WTC11 (cell line): ENCODE measurements at regions not wholly inside any gene's neighbourhood (a gene's known extent, or its start where the extent isn't known, plus 50 kb on each side); places are given as distances from the start of the nearest gene placed in this dataset.

Source experiments
- ATAC-seq: fragments of 200-7000 bp; cut with Tn5 transposase; 2 replicates; pipeline ENCODE4 v1.10.0; 2021; ENCODE audit warnings: mild to moderate bottlenecking, moderate library complexity
- CTCF ChIA-PET: fragments of 300-600 bp; sonication (Branson Sonifier 250); formaldehyde crosslinking; loops from one replicate; lab custom pipeline; 2021; ENCODE audit warnings: antibody characterized with exemption; lab: Charles Lee
- POLR2A ChIA-PET: fragments of 350-600 bp; sonication (Branson Sonifier 250); formaldehyde crosslinking; loops from one replicate; lab custom pipeline; 2021; ENCODE audit warnings: antibody characterized with exemption; lab: Charles Lee
- DNase-seq: peaks from one replicate; pipeline ENCODE4 v3.0.0; 2021; ENCODE audit warnings: low spot score
- H3K27ac Mint-ChIP-seq: 2 replicates; pipeline ENCODE4 v1.8.0; 2021; ENCODE audit warnings: mixed read lengths
- H3K27me3 Mint-ChIP-seq: 2 replicates; pipeline ENCODE4 v1.8.0; 2021; ENCODE audit warnings: low read depth, mild to moderate bottlenecking, moderate library complexity, mixed read lengths
- H3K36me3 Mint-ChIP-seq: 2 replicates; pipeline ENCODE4 v1.8.0; 2021; ENCODE audit warnings: mixed read lengths
- H3K4me1 Mint-ChIP-seq: 2 replicates; pipeline ENCODE4 v1.8.0; 2022; ENCODE audit warnings: mixed read lengths
- H3K4me3 Mint-ChIP-seq: 2 replicates; pipeline ENCODE4 v1.8.0; 2021; ENCODE audit warnings: mild to moderate bottlenecking, moderate library complexity, mixed read lengths
- H3K9me3 Mint-ChIP-seq: 2 replicates; pipeline ENCODE4 v1.8.0; 2021; ENCODE audit warnings: mixed read lengths
- ELF4 ChIP-seq: sonication (generic); formaldehyde crosslinking; IDR thresholded peaks from 2 replicates; pipeline ENCODE4 v1.8.1; 2022; ENCODE audit warnings: low read depth, mild to moderate bottlenecking, moderate library complexity, missing genetic modification reagents
- ETV6 ChIP-seq: sonication (generic); formaldehyde crosslinking; IDR thresholded peaks from 2 replicates; pipeline ENCODE4 v1.8.1; 2022; ENCODE audit warnings: mild to moderate bottlenecking, missing genetic modification reagents
- FOXP1 ChIP-seq: sonication (generic); formaldehyde crosslinking; IDR thresholded peaks from 2 replicates; pipeline ENCODE4 v1.8.0; 2022; ENCODE audit warnings: missing genetic modification reagents, mild to moderate bottlenecking, moderate library complexity, borderline replicate concordance
- GRHL2 ChIP-seq: fragments of 250-450 bp; sonication (Bioruptor Pico); IDR thresholded peaks from 2 replicates; pipeline ENCODE4 v1.8.0; 2022; ENCODE audit warnings: mild to moderate bottlenecking, moderate library complexity; ENCODE audit not compliant: insufficient replicate concordance, severe bottlenecking
- IRF2 ChIP-seq: sonication (generic); formaldehyde crosslinking; IDR thresholded peaks from 2 replicates; pipeline ENCODE4 v1.8.0; 2022; ENCODE audit warnings: low read depth, missing genetic modification reagents, borderline replicate concordance
- OVOL2 ChIP-seq: fragments of 250-450 bp; sonication (Bioruptor Pico); IDR thresholded peaks from 2 replicates; pipeline ENCODE4 v1.9.0; 2021; ENCODE audit warnings: mild to moderate bottlenecking, borderline replicate concordance
- RELA ChIP-seq: sonication (generic); formaldehyde crosslinking; IDR thresholded peaks from 2 replicates; pipeline ENCODE4 v1.8.1; 2022; ENCODE audit warnings: missing genetic modification reagents, mild to moderate bottlenecking, borderline replicate concordance
- TEAD1 ChIP-seq: sonication (generic); formaldehyde crosslinking; IDR thresholded peaks from 2 replicates; pipeline ENCODE4 v1.8.0; 2022; ENCODE audit warnings: mild to moderate bottlenecking, missing genetic modification reagents
- ZNF219 ChIP-seq: sonication (generic); formaldehyde crosslinking; IDR thresholded peaks from 2 replicates; pipeline ENCODE4 v1.8.0; 2023; ENCODE audit warnings: missing genetic modification reagents, mild to moderate bottlenecking, borderline replicate concordance
- ZNF232 ChIP-seq: sonication (generic); formaldehyde crosslinking; IDR thresholded peaks from 2 replicates; pipeline ENCODE4 v1.8.0; 2022; ENCODE audit warnings: mild to moderate bottlenecking, missing genetic modification reagents
- ZNF317 ChIP-seq: sonication (generic); formaldehyde crosslinking; IDR thresholded peaks from 2 replicates; pipeline ENCODE4 v1.8.1; 2023; ENCODE audit warnings: low read depth, mild to moderate bottlenecking, moderate library complexity, missing genetic modification reagents, borderline replicate concordance
- TF ChIP-seq, protein P1 (sequence below): sonication (generic); formaldehyde crosslinking; IDR thresholded peaks from 2 replicates; pipeline ENCODE4 v1.8.0; 2022; ENCODE audit warnings: mild to moderate bottlenecking, missing genetic modification reagents
- TF ChIP-seq, protein P2 (sequence below): fragments of 250-450 bp; sonication (Bioruptor Pico); IDR thresholded peaks from 2 replicates; pipeline ENCODE4 v2.1.2; 2022; ENCODE audit warnings: mild to moderate bottlenecking, moderate library complexity
- TF ChIP-seq, protein P3 (sequence below): sonication (generic); formaldehyde crosslinking; IDR thresholded peaks from 2 replicates; pipeline ENCODE4 v1.8.0; 2023; ENCODE audit warnings: missing genetic modification reagents, mild to moderate bottlenecking, borderline replicate concordance
- TF ChIP-seq, protein P4 (sequence below): sonication (generic); formaldehyde crosslinking; IDR thresholded peaks from 2 replicates; pipeline ENCODE4 v1.8.0; 2022; ENCODE audit warnings: mild to moderate bottlenecking, missing genetic modification reagents
- TF ChIP-seq, protein P5 (sequence below): fragments of 200-600 bp; IDR thresholded peaks from 2 replicates; pipeline ENCODE4 v1.8.0; 2022; ENCODE audit warnings: antibody characterized with exemption
- TF ChIP-seq, protein P6 (sequence below): fragments of 250-450 bp; sonication (Bioruptor Pico); IDR thresholded peaks from 2 replicates; pipeline ENCODE4 v1.9.0; 2021; ENCODE audit warnings: mild to moderate bottlenecking, borderline replicate concordance
- TF ChIP-seq, protein P7 (sequence below): sonication (generic); formaldehyde crosslinking; conservative IDR thresholded peaks from 2 replicates; pipeline ENCODE4 v1.8.1; 2023; ENCODE audit warnings: mild to moderate bottlenecking, low read depth, missing genetic modification reagents, moderate library complexity

DNA sequence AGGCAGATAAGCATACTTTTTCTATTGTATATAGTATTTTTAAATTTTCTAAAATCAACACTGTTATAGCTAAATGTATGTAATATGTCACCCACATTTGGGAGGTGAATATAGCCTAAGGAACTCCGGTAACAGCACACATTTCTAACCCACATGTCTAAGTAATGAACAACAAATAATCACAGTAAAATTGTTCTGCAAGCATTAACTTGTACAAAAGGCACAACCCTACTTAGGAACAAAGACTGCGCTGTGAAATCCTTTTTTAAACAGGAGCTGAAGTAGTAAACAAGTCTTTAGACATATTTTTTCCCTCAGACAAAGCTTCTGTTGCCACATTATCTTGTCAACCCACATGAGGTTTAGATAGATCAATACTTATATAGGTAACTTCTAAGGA, 872.4 kb upstream of the SLC35B3 start:
- POLR2A ChIA-PET, result no interaction called here
- ATAC-seq, result no peak
- no peak overlapping the region for H3K27ac Mint-ChIP-seq
- TF ChIP-seq, protein P1, sequence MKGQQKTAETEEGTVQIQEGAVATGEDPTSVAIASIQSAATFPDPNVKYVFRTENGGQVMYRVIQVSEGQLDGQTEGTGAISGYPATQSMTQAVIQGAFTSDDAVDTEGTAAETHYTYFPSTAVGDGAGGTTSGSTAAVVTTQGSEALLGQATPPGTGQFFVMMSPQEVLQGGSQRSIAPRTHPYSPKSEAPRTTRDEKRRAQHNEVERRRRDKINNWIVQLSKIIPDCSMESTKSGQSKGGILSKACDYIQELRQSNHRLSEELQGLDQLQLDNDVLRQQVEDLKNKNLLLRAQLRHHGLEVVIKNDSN, result no peak
- TF ChIP-seq ETV6 (CRISPR knock-in tag) (no peak), OVOL2 (CRISPR knock-in tag) (no peak), TEAD1 (CRISPR knock-in tag) (no peak), ZNF232 (CRISPR knock-in tag) (no peak), IRF2 (CRISPR knock-in tag) (no peak), GRHL2 (no peak), FOXP1 (no peak)
- TF ChIP-seq, protein P2, sequence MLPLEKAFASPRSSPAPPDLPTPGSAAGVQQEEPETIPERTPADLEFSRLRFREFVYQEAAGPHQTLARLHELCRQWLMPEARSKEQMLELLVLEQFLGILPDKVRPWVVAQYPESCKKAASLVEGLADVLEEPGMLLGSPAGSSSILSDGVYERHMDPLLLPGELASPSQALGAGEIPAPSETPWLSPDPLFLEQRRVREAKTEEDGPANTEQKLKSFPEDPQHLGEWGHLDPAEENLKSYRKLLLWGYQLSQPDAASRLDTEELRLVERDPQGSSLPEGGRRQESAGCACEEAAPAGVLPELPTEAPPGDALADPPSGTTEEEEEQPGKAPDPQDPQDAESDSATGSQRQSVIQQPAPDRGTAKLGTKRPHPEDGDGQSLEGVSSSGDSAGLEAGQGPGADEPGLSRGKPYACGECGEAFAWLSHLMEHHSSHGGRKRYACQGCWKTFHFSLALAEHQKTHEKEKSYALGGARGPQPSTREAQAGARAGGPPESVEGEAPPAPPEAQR, result no peak
- TF ChIP-seq, protein P3, sequence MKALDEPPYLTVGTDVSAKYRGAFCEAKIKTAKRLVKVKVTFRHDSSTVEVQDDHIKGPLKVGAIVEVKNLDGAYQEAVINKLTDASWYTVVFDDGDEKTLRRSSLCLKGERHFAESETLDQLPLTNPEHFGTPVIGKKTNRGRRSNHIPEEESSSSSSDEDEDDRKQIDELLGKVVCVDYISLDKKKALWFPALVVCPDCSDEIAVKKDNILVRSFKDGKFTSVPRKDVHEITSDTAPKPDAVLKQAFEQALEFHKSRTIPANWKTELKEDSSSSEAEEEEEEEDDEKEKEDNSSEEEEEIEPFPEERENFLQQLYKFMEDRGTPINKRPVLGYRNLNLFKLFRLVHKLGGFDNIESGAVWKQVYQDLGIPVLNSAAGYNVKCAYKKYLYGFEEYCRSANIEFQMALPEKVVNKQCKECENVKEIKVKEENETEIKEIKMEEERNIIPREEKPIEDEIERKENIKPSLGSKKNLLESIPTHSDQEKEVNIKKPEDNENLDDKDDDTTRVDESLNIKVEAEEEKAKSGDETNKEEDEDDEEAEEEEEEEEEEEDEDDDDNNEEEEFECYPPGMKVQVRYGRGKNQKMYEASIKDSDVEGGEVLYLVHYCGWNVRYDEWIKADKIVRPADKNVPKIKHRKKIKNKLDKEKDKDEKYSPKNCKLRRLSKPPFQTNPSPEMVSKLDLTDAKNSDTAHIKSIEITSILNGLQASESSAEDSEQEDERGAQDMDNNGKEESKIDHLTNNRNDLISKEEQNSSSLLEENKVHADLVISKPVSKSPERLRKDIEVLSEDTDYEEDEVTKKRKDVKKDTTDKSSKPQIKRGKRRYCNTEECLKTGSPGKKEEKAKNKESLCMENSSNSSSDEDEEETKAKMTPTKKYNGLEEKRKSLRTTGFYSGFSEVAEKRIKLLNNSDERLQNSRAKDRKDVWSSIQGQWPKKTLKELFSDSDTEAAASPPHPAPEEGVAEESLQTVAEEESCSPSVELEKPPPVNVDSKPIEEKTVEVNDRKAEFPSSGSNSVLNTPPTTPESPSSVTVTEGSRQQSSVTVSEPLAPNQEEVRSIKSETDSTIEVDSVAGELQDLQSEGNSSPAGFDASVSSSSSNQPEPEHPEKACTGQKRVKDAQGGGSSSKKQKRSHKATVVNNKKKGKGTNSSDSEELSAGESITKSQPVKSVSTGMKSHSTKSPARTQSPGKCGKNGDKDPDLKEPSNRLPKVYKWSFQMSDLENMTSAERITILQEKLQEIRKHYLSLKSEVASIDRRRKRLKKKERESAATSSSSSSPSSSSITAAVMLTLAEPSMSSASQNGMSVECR (CRISPR knock-in tag), result no peak
- TF ChIP-seq, protein P4, sequence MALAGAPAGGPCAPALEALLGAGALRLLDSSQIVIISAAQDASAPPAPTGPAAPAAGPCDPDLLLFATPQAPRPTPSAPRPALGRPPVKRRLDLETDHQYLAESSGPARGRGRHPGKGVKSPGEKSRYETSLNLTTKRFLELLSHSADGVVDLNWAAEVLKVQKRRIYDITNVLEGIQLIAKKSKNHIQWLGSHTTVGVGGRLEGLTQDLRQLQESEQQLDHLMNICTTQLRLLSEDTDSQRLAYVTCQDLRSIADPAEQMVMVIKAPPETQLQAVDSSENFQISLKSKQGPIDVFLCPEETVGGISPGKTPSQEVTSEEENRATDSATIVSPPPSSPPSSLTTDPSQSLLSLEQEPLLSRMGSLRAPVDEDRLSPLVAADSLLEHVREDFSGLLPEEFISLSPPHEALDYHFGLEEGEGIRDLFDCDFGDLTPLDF, result no peak
- TF ChIP-seq, protein P5, sequence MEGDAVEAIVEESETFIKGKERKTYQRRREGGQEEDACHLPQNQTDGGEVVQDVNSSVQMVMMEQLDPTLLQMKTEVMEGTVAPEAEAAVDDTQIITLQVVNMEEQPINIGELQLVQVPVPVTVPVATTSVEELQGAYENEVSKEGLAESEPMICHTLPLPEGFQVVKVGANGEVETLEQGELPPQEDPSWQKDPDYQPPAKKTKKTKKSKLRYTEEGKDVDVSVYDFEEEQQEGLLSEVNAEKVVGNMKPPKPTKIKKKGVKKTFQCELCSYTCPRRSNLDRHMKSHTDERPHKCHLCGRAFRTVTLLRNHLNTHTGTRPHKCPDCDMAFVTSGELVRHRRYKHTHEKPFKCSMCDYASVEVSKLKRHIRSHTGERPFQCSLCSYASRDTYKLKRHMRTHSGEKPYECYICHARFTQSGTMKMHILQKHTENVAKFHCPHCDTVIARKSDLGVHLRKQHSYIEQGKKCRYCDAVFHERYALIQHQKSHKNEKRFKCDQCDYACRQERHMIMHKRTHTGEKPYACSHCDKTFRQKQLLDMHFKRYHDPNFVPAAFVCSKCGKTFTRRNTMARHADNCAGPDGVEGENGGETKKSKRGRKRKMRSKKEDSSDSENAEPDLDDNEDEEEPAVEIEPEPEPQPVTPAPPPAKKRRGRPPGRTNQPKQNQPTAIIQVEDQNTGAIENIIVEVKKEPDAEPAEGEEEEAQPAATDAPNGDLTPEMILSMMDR, result no peak
- peaks cover 4% of the 10 kb centered on the region for H3K9me3 Mint-ChIP-seq
- CTCF ChIA-PET, result interaction anchor here (0.7 kb wide), 1 partner anchor 15 kb away, joined by 3 read pairs; no protein-coding TSS in a partner anchor
- 0 out of 2 replicates have a peak, but pooled peaks cover 2% of the 10 kb centered on the region for H3K36me3 Mint-ChIP-seq
- no peak for DNase-seq
- peaks cover 11% of the 10 kb centered on the region for H3K4me1 Mint-ChIP-seq
- H3K4me3 Mint-ChIP-seq, result no peak overlapping the region
- no peaks in the 10 kb centered on the region for H3K27me3 Mint-ChIP-seq

DNA sequence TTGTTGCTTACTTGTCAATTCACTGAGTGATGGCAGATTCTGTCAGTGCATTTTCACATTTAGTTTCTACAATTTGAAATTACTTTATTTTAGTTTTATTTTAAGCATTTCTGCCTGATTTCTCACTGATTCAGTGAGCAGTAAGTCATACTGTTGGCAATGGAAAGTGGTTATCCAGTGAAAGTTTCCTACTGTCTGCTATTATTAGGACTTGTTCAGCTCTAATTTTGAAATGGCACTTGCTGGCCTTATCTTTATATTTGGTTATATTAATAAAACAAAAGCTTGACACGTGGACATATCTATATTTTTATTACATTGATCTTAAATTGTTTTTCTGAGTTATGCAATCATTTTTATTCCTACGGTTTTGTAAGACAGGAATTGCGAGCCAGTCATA, 871.8 kb upstream of the SLC35B3 start:
- ATAC-seq, result no peak
- POLR2A ChIA-PET, result no interaction called here
- TF ChIP-seq ZNF219 (CRISPR knock-in tag) (no peak), ZNF317 (CRISPR knock-in tag) (no peak), ELF4 (CRISPR knock-in tag) (no peak), RELA (CRISPR knock-in tag) (no peak)
- TF ChIP-seq, protein P6, sequence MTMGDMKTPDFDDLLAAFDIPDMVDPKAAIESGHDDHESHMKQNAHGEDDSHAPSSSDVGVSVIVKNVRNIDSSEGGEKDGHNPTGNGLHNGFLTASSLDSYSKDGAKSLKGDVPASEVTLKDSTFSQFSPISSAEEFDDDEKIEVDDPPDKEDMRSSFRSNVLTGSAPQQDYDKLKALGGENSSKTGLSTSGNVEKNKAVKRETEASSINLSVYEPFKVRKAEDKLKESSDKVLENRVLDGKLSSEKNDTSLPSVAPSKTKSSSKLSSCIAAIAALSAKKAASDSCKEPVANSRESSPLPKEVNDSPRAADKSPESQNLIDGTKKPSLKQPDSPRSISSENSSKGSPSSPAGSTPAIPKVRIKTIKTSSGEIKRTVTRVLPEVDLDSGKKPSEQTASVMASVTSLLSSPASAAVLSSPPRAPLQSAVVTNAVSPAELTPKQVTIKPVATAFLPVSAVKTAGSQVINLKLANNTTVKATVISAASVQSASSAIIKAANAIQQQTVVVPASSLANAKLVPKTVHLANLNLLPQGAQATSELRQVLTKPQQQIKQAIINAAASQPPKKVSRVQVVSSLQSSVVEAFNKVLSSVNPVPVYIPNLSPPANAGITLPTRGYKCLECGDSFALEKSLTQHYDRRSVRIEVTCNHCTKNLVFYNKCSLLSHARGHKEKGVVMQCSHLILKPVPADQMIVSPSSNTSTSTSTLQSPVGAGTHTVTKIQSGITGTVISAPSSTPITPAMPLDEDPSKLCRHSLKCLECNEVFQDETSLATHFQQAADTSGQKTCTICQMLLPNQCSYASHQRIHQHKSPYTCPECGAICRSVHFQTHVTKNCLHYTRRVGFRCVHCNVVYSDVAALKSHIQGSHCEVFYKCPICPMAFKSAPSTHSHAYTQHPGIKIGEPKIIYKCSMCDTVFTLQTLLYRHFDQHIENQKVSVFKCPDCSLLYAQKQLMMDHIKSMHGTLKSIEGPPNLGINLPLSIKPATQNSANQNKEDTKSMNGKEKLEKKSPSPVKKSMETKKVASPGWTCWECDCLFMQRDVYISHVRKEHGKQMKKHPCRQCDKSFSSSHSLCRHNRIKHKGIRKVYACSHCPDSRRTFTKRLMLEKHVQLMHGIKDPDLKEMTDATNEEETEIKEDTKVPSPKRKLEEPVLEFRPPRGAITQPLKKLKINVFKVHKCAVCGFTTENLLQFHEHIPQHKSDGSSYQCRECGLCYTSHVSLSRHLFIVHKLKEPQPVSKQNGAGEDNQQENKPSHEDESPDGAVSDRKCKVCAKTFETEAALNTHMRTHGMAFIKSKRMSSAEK (CRISPR knock-in tag), result no peak
- TF ChIP-seq, protein P7, sequence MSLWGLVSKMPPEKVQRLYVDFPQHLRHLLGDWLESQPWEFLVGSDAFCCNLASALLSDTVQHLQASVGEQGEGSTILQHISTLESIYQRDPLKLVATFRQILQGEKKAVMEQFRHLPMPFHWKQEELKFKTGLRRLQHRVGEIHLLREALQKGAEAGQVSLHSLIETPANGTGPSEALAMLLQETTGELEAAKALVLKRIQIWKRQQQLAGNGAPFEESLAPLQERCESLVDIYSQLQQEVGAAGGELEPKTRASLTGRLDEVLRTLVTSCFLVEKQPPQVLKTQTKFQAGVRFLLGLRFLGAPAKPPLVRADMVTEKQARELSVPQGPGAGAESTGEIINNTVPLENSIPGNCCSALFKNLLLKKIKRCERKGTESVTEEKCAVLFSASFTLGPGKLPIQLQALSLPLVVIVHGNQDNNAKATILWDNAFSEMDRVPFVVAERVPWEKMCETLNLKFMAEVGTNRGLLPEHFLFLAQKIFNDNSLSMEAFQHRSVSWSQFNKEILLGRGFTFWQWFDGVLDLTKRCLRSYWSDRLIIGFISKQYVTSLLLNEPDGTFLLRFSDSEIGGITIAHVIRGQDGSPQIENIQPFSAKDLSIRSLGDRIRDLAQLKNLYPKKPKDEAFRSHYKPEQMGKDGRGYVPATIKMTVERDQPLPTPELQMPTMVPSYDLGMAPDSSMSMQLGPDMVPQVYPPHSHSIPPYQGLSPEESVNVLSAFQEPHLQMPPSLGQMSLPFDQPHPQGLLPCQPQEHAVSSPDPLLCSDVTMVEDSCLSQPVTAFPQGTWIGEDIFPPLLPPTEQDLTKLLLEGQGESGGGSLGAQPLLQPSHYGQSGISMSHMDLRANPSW, result no peak

More for the DNA sequence above, 871.8 kb upstream of the SLC35B3 start:
- Mint-ChIP-seq H3K27ac (no peak overlapping the region), H3K4me3 (no peak overlapping the region), H3K36me3 (0 out of 2 replicates have a peak, but pooled peaks cover 2% of the 10 kb centered on the region), H3K27me3 (no peaks in the 10 kb centered on the region), H3K4me1 (peaks cover 7% of the 10 kb centered on the region), H3K9me3 (peaks cover 4% of the 10 kb centered on the region)
- DNase-seq, result no peak
- CTCF ChIA-PET, result no interaction called here
